SK-N-SH (cell line): ENCODE measurements at regions not wholly inside any gene's neighbourhood (a gene's known extent, or its start where the extent isn't known, plus 50 kb on each side); places are given as distances from the start of the nearest gene placed in this dataset.

ENCODE experiments used
- CTCF ChIA-PET: fragments of 300-600, 350-600 bp; formaldehyde crosslinking; extraction: SDS; loops from one replicate; lab custom pipeline; 2021; lab: Yijun Ruan, JAX
- POLR2A ChIA-PET: fragments of 350-600 bp; sonication (Branson Sonifier 250); formaldehyde crosslinking; extraction: SDS; loops from one replicate; lab custom pipeline; 2020; ENCODE audit warnings: antibody characterized with exemption, inconsistent platforms; lab: Yijun Ruan, JAX
- DNase-seq: peaks from one replicate; pipeline ENCODE4 v3.0.0; 2012
- H2AFZ ChIP-seq: fragments of 200-600 bp; sonication (generic); 2 replicates; pipeline ENCODE4 v1.8.1; 2016; ENCODE audit warnings: antibody characterized with exemption, mild to moderate bottlenecking, low read depth
- H3F3A ChIP-seq: fragments of 200-600 bp; sonication (generic); replicated peaks from 2 replicates; pipeline ENCODE3; 2016; ENCODE audit warnings: antibody characterized with exemption, mild to moderate bottlenecking; ENCODE audit not compliant: insufficient read depth
- H3K27ac ChIP-seq, 2 experiments: fragments of 200-500 bp in 1 of 2; fragments of 200-600 bp in 1 of 2; sonication (Bioruptor generic) in 1 of 2; sonication (generic), shearing (Covaris generic) in 1 of 2; 2 replicates each; pipeline versions ENCODE4 v1.5.1 to v1.6.1; 2014 to 2016; ENCODE audit warnings: low read depth in 2 of 2, inconsistent platforms in 1 of 2, low read length in 1 of 2, mild to moderate bottlenecking in 1 of 2, mixed read lengths in 1 of 2
- H3K27me3 ChIP-seq: fragments of 200-600 bp; sonication (generic), shearing (Covaris generic); 2 replicates; pipeline ENCODE4 v1.6.1; 2016; ENCODE audit warnings: mixed run types; ENCODE audit not compliant: insufficient read depth
- H3K36me3 ChIP-seq, 2 experiments: fragments of 200-500 bp in 1 of 2; fragments of 200-600 bp in 1 of 2; sonication (Bioruptor generic) in 1 of 2; sonication (generic) in 1 of 2; replicated peaks in 1 of 2; 2 replicates each; pipeline versions ENCODE3 to v1.5.1; 2014 to 2016; ENCODE audit warnings: low read length in 1 of 2, mild to moderate bottlenecking in 1 of 2; ENCODE audit not compliant: insufficient read depth in 2 of 2, control insufficient read depth in 1 of 2
- H3K4me1 ChIP-seq, 2 experiments: fragments of 200-500 bp in 1 of 2; fragments of 200-600 bp in 1 of 2; sonication (Bioruptor generic) in 1 of 2; sonication (generic), shearing (Covaris generic) in 1 of 2; 2 replicates each; pipeline versions ENCODE4 v1.5.1 to v1.6.1; 2014 to 2016; ENCODE audit warnings: low read depth in 1 of 2, low read length in 1 of 2, mixed run types in 1 of 2; ENCODE audit not compliant: insufficient read depth in 2 of 2, control insufficient read depth in 1 of 2
- H3K4me2 ChIP-seq: fragments of 200-600 bp; sonication (generic), shearing (Covaris generic); 2 replicates; pipeline ENCODE4 v1.6.1; 2017; ENCODE audit warnings: mixed run types
- H3K4me3 ChIP-seq, 2 experiments: fragments of 200-500 bp in 1 of 2; fragments of 200-600 bp in 1 of 2; sonication (Bioruptor generic) in 1 of 2; sonication (generic), shearing (Covaris generic) in 1 of 2; 2 replicates each; pipeline versions ENCODE4 v1.5.1 to v1.8.1; 2014 to 2016; ENCODE audit warnings: low read depth in 2 of 2, inconsistent platforms in 1 of 2, low read length in 1 of 2, mild to moderate bottlenecking in 1 of 2, mixed read lengths in 1 of 2, moderate library complexity in 1 of 2
- H3K79me2 ChIP-seq: fragments of 200-600 bp; sonication (generic); 2 replicates; pipeline ENCODE4 v1.8.1; 2017; ENCODE audit warnings: mild to moderate bottlenecking; ENCODE audit not compliant: insufficient read depth
- H3K9ac ChIP-seq: fragments of 200-600 bp; sonication (generic); 2 replicates; pipeline ENCODE4 v1.6.1; 2017; ENCODE audit warnings: mixed run types
- H3K9me2 ChIP-seq: fragments of 200-600 bp; sonication (generic); 2 replicates; pipeline ENCODE4 v1.6.1; 2017; ENCODE audit warnings: mixed run types
- H3K9me3 ChIP-seq: fragments of 200-600 bp; sonication (generic); 2 replicates; pipeline ENCODE4 v1.6.1; 2017; ENCODE audit warnings: mixed run types, mild to moderate bottlenecking, moderate library complexity
- H4K20me1 ChIP-seq: fragments of 200-600 bp; sonication (generic); 2 replicates; pipeline ENCODE4 v1.6.1; 2017; ENCODE audit warnings: mild to moderate bottlenecking, mixed run types; ENCODE audit not compliant: insufficient read depth
- ELF1 ChIP-seq: IDR thresholded peaks from 2 replicates; pipeline ENCODE4 v1.4.0; 2012
- EP300 ChIP-seq, 2 experiments: IDR thresholded peaks; 2 replicates each; pipeline versions ENCODE4 v1.4.0 to v1.6.1; 2012; ENCODE audit warnings: borderline replicate concordance in 1 of 2, low read depth in 1 of 2, low read length in 1 of 2
- EZH2phosphoT487 ChIP-seq: fragments of 200-600 bp; sonication (generic); IDR thresholded peaks from 2 replicates; pipeline ENCODE4 v1.6.1; 2017; ENCODE audit warnings: low read depth, mixed run types, mild to moderate bottlenecking, antibody characterized with exemption, moderate library complexity, borderline replicate concordance
- FOSL2 ChIP-seq: IDR thresholded peaks from 2 replicates; pipeline ENCODE4 v1.4.0; 2012; ENCODE audit warnings: low read depth, mild to moderate bottlenecking, moderate library complexity, borderline replicate concordance
- FOXJ3 ChIP-seq: sonication (generic); formaldehyde crosslinking; IDR thresholded peaks from 2 replicates; pipeline ENCODE4 v1.5.1; 2020; ENCODE audit warnings: mild to moderate bottlenecking, missing genetic modification reagents
- FOXM1 ChIP-seq: IDR thresholded peaks from 2 replicates; pipeline ENCODE4 v1.4.0; 2012; ENCODE audit warnings: low read depth, mild to moderate bottlenecking
- GATA2 ChIP-seq: sonication (generic); formaldehyde crosslinking; IDR thresholded peaks from 2 replicates; pipeline ENCODE4 v1.5.0; 2020; ENCODE audit warnings: mild to moderate bottlenecking, missing genetic modification reagents
- MXI1 ChIP-seq: IDR thresholded peaks from 2 replicates; pipeline ENCODE4 v1.6.1; 2012; ENCODE audit warnings: mild to moderate bottlenecking, low read depth, low read length, improper control_type of control experiment
- NRF1 ChIP-seq: IDR thresholded peaks from 2 replicates; pipeline ENCODE4 v1.6.1; 2012; ENCODE audit warnings: low read depth, mild to moderate bottlenecking, low read length
- POLR2AphosphoS5 ChIP-seq: IDR thresholded peaks from 2 replicates; pipeline ENCODE4 v1.6.1; 2012; ENCODE audit warnings: low read depth, low read length
- RXRA ChIP-seq: IDR thresholded peaks from 2 replicates; pipeline ENCODE4 v1.4.0; 2012; ENCODE audit warnings: low read depth, mild to moderate bottlenecking, borderline replicate concordance
- SMC3 ChIP-seq: IDR thresholded peaks from 2 replicates; pipeline ENCODE4 v1.6.1; 2012; ENCODE audit warnings: low read depth, low read length, improper control_type of control experiment
- TAF1 ChIP-seq: IDR thresholded peaks from 2 replicates; pipeline ENCODE4 v1.6.1; 2012; ENCODE audit warnings: low read depth, mild to moderate bottlenecking, low read length, moderate library complexity, borderline replicate concordance
- TCF12 ChIP-seq: IDR thresholded peaks from 2 replicates; pipeline ENCODE4 v1.4.0; 2012
- WGBS: methylation state at CpG from one replicate; pipeline ENCODE4 v1.1.6; 2017; ENCODE audit warnings: low lambda C conversion rate; 5-methylcytosine and 5-hydroxymethylcytosine counted together
- TF ChIP-seq, protein P1 (sequence below): fragments of 150-350 bp; IDR thresholded peaks from 2 replicates; pipeline ENCODE4 v1.6.1; 2017; ENCODE audit warnings: antibody characterized with exemption, low read length, low read depth, borderline replicate concordance
- TF ChIP-seq, protein P2 (sequence below): IDR thresholded peaks from 2 replicates; pipeline ENCODE4 v1.4.0; 2012; ENCODE audit warnings: low read depth, borderline replicate concordance
- TF ChIP-seq, protein P3 (sequence below): IDR thresholded peaks from 2 replicates; pipeline ENCODE4 v1.4.0; 2012; ENCODE audit warnings: low read depth, borderline replicate concordance
- TF ChIP-seq, protein P4 (sequence below): IDR thresholded peaks from 2 replicates; pipeline ENCODE4 v1.6.1; 2012; ENCODE audit warnings: mild to moderate bottlenecking, low read depth, low read length, moderate library complexity
- TF ChIP-seq, protein P5 (sequence below): fragments of 150-350 bp; IDR thresholded peaks from 2 replicates; pipeline ENCODE4 v1.6.1; 2016; ENCODE audit warnings: mild to moderate bottlenecking, low read depth, low read length

DNA sequence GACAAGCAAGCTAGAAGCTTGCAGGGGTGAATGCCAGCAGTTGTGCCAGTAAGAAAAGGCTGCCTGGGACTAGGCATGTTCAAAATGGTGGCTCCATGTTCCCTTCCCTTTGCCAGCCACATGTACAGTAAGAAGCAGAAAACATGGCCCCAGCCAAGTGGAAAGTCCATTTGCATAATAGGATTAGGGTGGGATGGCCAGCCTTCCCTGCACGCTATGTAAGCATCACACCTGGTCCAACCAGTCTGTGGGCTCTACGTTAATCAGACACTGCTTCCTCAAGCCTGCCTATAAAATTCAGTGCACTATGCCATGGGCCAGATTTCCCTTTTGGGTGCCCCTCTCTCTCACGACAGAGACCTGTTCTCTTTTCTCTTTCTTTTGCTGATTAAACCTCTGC, 288.4 kb downstream of the GXYLT1 start (continued):
- TF ChIP-seq, protein P1, sequence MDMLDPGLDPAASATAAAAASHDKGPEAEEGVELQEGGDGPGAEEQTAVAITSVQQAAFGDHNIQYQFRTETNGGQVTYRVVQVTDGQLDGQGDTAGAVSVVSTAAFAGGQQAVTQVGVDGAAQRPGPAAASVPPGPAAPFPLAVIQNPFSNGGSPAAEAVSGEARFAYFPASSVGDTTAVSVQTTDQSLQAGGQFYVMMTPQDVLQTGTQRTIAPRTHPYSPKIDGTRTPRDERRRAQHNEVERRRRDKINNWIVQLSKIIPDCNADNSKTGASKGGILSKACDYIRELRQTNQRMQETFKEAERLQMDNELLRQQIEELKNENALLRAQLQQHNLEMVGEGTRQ, result no peak
- TF ChIP-seq FOSL2, result no peak
- TF ChIP-seq, all 33 proteins: peak for 0

DNA sequence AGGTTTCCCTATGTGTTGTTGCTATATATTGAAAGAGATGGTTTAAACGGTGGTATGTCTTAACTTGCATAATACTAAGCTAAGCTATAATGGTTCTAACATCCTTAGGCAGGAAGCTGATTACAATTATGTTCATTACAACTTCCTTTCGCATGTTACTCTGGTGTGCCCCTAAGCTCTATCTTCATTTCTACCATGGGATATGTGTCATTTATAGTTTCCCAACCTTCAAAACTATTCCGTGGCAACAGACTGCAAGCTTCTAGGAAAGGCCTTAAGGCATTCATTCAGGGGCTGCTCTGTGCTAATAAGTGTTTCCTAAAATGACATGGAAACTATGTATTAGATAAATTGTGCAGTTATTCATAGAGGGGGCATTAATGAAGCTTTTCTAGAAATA, 294.6 kb downstream of the GXYLT1 start:
- Histone ChIP-seq H3K9me2 (no peaks in the 10 kb centered on the region), H3K4me3 (no peak overlapping the region), H3K9ac (no peak overlapping the region), H3K36me3 (no peaks in the 10 kb centered on the region), H3K4me1 (no peaks in the 10 kb centered on the region), H2AFZ (no peak overlapping the region), H4K20me1 (no peaks in the 10 kb centered on the region), H3F3A (no peaks in the 10 kb centered on the region), H3K4me2 (no peak overlapping the region), H3K27me3 (no peaks in the 10 kb centered on the region), H3K9me3 (no peaks in the 10 kb centered on the region)
- POLR2A ChIA-PET, result no interaction called here
- CTCF ChIA-PET, result no interaction called here
- DNase-seq, result no peak
- WGBS, result 58% methylated on average over 3 of the region's 3 CpGs
- no peak for TF ChIP-seq EP300 (IDR thresholded peaks at IDR 0.05; ENCODE audit: borderline replicate concordance in 1 of 2, low read depth in 1 of 2, low read length in 1 of 2)
- TF ChIP-seq, protein P2, sequence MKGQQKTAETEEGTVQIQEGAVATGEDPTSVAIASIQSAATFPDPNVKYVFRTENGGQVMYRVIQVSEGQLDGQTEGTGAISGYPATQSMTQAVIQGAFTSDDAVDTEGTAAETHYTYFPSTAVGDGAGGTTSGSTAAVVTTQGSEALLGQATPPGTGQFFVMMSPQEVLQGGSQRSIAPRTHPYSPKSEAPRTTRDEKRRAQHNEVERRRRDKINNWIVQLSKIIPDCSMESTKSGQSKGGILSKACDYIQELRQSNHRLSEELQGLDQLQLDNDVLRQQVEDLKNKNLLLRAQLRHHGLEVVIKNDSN, result no peak
- no peak for TF ChIP-seq MXI1
- TF ChIP-seq ELF1, result no peak
- TF ChIP-seq, protein P3, sequence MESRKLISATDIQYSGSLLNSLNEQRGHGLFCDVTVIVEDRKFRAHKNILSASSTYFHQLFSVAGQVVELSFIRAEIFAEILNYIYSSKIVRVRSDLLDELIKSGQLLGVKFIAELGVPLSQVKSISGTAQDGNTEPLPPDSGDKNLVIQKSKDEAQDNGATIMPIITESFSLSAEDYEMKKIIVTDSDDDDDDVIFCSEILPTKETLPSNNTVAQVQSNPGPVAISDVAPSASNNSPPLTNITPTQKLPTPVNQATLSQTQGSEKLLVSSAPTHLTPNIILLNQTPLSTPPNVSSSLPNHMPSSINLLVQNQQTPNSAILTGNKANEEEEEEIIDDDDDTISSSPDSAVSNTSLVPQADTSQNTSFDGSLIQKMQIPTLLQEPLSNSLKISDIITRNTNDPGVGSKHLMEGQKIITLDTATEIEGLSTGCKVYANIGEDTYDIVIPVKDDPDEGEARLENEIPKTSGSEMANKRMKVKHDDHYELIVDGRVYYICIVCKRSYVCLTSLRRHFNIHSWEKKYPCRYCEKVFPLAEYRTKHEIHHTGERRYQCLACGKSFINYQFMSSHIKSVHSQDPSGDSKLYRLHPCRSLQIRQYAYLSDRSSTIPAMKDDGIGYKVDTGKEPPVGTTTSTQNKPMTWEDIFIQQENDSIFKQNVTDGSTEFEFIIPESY, result no peak
- no peak for TF ChIP-seq NRF1
- TF ChIP-seq TCF12, result no peak
- TF ChIP-seq FOSL2, result no peak
- TF ChIP-seq GATA2, result no peak
- TF ChIP-seq SMC3, result no peak
- TF ChIP-seq EZH2phosphoT487, result no peak
- TF ChIP-seq, protein P4, sequence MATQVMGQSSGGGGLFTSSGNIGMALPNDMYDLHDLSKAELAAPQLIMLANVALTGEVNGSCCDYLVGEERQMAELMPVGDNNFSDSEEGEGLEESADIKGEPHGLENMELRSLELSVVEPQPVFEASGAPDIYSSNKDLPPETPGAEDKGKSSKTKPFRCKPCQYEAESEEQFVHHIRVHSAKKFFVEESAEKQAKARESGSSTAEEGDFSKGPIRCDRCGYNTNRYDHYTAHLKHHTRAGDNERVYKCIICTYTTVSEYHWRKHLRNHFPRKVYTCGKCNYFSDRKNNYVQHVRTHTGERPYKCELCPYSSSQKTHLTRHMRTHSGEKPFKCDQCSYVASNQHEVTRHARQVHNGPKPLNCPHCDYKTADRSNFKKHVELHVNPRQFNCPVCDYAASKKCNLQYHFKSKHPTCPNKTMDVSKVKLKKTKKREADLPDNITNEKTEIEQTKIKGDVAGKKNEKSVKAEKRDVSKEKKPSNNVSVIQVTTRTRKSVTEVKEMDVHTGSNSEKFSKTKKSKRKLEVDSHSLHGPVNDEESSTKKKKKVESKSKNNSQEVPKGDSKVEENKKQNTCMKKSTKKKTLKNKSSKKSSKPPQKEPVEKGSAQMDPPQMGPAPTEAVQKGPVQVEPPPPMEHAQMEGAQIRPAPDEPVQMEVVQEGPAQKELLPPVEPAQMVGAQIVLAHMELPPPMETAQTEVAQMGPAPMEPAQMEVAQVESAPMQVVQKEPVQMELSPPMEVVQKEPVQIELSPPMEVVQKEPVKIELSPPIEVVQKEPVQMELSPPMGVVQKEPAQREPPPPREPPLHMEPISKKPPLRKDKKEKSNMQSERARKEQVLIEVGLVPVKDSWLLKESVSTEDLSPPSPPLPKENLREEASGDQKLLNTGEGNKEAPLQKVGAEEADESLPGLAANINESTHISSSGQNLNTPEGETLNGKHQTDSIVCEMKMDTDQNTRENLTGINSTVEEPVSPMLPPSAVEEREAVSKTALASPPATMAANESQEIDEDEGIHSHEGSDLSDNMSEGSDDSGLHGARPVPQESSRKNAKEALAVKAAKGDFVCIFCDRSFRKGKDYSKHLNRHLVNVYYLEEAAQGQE, result no peak
- TF ChIP-seq TAF1, result no peak
- TF ChIP-seq FOXJ3, result no peak
- TF ChIP-seq FOXM1, result no peak
- TF ChIP-seq, protein P5, sequence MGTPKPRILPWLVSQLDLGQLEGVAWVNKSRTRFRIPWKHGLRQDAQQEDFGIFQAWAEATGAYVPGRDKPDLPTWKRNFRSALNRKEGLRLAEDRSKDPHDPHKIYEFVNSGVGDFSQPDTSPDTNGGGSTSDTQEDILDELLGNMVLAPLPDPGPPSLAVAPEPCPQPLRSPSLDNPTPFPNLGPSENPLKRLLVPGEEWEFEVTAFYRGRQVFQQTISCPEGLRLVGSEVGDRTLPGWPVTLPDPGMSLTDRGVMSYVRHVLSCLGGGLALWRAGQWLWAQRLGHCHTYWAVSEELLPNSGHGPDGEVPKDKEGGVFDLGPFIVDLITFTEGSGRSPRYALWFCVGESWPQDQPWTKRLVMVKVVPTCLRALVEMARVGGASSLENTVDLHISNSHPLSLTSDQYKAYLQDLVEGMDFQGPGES, result no peak
- no peak for TF ChIP-seq POLR2AphosphoS5
- TF ChIP-seq RXRA, result no peak
- TF ChIP-seq, all 33 proteins: peak for 0
- H3K27ac ChIP-seq, result no peak overlapping the region
- no peaks in the 10 kb centered on the region for H3K79me2 ChIP-seq
